GM18873 (cell line): ENCODE measurements at regions not wholly inside any gene's neighbourhood (a gene's known extent, or its start where the extent isn't known, plus 50 kb on each side); places are given as distances from the start of the nearest gene placed in this dataset.
"Not testable (repeated sequence)": the region's sequence is repeated elsewhere in the genome, so short reads cannot be mapped to it uniquely, and the experiment has no call there.

Experiments used
- ATAC-seq: cut with Tn5 transposase; IDR thresholded peaks from one replicate; pipeline ENCODE4 v1.9.1; 2021; ENCODE audit warnings: mild to moderate bottlenecking, moderate library complexity, moderate number of reproducible peaks; ENCODE audit not compliant: unreplicated experiment, low FRiP score

- ATAC-seq = no peak
These were observed 542.5 kb downstream of the SUCLG1 start for GRCh38 chr2:83916559-83916958.

DNA sequence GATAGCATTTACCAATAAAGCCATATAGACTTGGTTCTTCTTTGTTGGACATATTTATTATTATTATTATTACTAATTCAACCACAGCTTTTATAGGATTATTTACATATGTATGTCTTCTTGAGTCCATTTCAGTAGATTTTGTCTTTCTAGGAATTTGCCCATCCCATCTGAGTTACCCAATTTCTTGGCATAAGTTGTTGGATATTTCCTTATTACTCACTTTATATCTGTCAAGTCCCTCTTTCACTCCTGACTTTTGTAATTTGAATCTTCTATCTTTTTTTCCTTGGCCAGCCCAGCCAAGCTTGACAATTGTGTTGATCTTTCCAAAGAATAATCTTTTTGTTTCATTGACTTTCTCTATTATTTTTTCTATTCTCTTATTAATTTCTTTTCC is 543.7 kb downstream of the SUCLG1 start:
- no peak for ATAC-seq

DNA sequence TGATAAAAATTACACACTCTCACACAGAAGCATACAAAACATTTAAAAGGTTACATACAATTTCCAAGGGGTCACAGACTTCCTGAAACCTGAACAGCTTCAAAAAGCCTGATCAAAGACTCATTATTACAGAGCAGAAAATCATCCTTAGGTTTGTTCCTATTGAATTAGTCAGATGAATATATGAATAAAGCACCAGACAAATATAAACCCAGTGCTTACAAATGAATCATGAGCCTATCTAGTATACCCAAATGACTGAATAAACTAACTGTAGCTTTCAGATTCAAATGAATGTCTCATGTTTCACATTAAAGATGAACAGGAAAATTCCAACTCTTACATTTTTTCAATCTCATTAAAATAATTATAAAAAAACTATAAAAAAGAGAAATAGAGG is 550.3 kb downstream of the SUCLG1 start:
- ATAC-seq = no peak

- ATAC-seq = no peak
These were observed 557.8 kb downstream of the SUCLG1 start for GRCh38 chr2:83901317-83901716.

GRCh38 chr2:83900862-83901261 is 558.2 kb downstream of the SUCLG1 start:
- ATAC-seq = no peak

DNA sequence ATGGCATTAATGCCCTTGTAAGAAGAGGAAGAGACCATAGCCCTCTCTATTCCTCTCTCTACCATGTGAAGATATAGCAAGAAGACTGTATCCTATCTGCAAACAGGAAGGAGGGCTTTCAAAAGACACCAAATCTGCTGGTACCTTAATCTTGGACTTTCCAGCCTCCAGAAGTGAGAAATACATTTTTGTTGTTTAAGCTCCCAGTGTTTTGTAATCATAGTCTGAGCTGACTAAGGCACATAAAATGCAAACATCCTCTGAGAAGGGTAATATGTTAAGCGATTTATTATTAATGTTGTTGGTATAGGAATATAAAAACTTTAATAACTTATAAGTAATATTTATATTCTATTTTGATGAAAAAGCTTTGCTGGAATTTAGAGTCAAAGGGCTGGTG is 559.8 kb downstream of the SUCLG1 start:
- no peak for ATAC-seq

- no peak for ATAC-seq
These were observed 564.1 kb downstream of the SUCLG1 start for GRCh38 chr2:83894976-83895375.

DNA sequence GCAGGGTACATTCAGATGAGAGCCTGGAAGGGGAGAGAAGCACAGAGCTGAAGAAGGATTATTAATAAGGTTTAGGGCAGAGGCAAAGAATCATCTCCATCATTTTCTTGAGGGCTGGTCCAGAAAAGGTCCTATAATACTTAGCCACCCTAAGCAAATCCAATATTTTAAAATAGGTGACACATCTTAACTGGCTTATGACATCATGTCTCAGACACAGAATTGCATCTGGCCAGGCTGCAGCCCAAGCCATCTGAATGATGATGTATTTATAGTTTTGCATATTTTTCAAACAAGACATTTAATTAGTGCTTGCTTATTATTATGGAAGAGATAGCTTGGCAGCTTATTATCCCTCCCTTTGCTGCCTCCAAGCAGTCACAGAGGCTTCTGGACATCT is 571.3 kb downstream of the SUCLG1 start:
- ATAC-seq = no peak

- ATAC-seq = no peak
These were observed 580.0 kb downstream of the SUCLG1 start for GRCh38 chr2:83879127-83879526.

GRCh38 chr2:83877261-83877660 is 581.8 kb downstream of the SUCLG1 start:
- ATAC-seq = not testable (repeated sequence)

DNA sequence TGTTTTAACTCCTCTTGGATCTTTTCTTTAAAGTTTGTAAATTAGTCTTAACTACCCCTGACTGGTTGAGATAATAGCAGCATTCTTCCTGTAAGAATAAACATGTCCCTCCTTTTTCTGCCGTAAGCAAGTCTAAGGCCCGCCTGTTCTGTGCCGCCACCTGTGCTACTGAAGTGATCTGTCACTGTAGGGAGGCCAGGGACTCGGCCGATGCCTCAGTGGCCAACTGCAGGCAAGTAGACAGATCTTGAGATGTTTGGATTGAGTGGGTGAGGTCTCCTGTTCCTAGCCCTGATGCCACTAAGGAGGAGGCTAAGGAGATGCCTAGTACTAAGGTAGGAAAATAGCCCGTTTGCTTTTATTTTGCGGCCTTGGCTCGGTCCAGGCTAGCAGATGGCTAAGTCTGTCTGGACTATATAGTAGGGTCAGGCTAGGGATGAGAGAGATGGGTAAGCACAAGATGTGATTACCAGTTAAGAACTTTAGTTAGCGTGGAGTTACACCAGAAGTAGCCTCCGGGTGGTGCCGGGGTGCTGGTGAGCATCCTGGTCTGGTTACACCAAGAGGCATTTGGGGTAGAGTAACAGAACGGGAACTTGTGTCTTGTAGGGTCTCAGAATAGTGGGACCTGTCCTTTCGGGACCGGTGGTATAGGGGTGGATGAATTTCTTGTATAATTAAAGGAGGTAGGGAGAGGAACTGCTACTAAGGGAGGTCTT is 584.2 kb downstream of the SUCLG1 start:
- ATAC-seq = no peak

DNA sequence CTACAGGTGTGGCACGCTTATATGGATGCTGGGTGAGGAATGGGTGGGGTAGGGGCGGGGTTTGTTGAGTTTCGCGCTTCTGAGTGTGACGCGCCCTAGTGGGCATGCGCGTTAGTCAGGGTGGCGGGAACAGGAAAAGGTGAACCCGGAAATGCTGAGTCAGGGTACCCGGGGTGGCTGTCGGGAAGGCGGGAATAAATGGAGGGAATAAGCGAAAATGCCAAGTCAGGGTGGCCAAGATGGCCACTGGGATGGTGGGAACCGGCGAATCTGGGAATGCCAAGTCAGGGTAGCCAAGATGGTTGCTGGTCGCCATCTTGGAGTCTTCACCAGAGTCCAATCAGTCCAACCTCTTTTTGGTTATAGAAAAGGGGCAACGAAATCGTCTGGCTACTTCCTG is 585.0 kb downstream of the SUCLG1 start:
- no peak for ATAC-seq

DNA sequence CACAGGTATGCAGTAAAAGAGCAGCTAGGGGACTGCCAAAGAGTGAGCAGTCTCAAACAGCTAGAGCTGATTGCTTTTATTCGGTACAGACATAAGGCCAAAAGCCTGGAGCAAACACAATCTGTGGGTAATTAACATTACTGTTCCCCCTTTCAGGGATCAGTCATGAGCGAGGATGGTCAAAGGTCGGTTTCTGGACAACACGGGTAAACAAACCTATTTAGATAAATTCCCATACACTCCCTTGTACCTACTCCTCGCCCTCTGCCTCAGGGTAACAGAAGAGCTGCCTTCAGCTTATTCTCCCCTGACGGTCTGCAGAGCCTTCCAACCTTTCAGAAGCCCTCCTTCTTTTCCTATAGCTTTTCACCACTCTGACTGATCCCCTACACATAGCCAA is 586.0 kb downstream of the SUCLG1 start:
- no peak for ATAC-seq

DNA sequence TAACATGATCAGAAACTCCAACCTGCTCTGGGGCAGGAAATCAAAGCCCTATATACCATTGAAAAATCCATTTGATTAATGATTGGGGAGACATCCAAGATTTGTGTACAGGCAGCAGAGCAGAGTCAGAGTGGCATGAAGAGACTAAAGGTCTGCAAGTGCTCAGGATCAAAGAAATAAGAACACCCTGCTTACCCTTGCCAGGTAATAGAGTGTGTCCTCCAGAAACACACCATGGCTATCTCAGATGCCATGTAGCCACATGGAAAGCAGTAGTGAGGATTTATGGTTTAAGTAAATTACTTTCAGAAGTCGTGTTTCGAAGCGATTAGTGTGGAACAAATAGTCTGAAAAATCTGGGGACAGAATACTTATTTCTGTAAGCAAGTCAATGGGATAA is 592.9 kb downstream of the SUCLG1 start:
- ATAC-seq = no peak

DNA sequence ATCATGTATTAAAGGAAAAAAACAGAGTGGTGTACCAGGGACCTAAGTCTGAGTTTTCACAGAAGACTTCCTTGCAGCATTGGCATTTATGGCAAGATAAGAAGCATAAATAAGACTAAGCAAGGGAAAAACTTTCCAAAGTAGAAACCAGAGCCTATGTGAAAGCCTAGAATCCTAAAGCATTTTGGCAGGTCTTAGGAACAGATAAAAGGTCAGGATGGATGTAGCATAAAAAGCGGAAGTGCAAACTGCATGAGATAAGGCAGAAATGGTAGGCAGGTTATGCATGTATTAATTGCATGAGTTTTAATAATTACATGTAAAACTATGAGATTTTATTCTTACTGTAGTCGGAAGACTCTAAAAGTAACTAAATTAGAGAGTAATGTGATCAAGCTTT is 596.5 kb downstream of the SUCLG1 start:
- ATAC-seq = no peak

- no peak for ATAC-seq
These were observed 598.8 kb downstream of the SUCLG1 start for GRCh38 chr2:83860320-83860719.

GRCh38 chr2:83859553-83859952 is 599.5 kb downstream of the SUCLG1 start:
- ATAC-seq = no peak

- ATAC-seq = no peak
These were observed 608.0 kb downstream of the SUCLG1 start for GRCh38 chr2:83851066-83851465.

DNA sequence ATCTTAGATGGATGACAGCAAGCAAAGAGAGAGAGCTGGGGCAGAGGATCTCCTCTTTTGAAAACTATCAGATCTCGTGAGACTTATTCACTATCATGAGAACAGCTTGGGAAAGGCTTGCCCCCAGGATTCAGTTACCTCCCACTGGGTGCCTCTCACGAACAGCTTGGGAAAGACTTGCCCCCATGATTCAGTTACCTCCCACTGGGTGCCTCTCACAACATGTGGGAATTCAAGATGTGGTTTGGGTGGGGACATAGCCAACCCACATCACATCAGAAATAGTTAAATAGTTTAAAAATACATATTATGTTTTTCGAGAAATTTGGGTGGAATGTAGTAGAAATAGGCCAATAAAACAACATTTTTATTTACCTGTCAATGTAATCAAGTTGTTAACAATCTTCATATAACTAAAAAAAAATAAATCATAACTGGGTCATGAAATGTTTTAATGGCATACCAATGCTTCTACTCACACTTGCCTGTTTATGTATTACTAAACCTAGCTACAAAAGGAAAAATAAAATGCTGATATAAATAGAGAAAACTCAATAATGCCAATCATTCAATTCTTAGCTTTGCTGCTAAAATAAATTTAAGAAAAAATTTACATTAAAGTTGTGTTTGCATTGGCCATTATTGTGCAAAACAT is 608.9 kb downstream of the SUCLG1 start:
- no peak for ATAC-seq

DNA sequence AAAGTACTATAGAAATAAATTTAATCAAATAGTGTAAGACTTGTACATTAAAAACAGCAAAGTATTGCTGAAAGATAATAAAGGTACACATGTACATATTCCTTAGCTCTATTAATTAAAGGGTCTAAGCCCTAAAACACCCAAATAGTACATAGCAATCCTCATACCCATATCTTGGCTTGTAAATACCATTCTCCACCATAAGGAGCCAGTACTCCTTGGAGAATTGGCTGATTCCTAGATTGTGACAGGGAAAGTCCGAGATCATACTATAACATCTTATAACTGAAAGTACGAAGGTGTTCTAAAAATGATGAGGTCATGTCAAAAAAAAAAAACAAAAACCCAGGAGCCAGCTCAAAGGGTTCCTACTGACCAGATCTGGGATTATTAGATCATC is 614.6 kb downstream of the SUCLG1 start:
- no peak for ATAC-seq

DNA sequence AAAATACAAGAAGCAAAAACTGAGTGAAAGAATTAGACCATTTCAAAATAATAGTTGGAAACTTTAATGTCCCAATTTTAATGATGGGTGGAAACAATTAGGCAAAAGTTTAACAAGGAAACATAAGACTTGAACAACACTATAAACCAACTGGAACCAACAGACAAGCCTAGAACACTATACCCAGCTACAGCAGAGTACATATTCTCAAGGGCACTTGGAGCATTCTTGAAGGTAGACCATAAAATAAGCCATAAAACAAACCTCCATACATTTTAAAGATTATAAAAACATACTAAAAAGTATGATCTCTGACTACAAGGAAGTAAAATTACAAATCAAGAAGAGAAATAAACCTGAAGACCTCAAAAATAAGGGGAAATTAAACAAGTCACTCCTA is 616.7 kb downstream of the SUCLG1 start:
- no peak for ATAC-seq

DNA sequence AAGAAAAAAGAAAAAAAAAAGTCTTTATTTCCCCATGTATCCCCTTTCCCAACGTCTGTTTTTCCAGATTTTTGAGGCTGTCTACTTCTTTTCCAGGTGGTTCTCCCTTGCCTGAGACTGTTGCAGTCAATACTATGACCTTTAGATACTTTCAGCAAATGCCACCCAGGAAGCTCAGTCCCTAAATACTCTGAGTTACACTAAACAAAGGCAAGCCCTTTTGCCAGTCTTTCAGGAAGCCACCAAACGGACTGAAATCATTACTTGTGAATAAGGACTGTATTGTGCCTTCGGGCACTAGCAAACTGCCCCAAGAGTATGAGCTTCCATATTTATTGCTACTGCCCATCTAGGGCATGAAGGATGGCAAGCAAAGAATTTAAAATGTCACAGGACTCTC is 621.3 kb downstream of the SUCLG1 start:
- ATAC-seq = no peak
